Heart right ventricle (tissue), 16 donors: ENCODE measurements at regions not wholly inside any gene's neighbourhood (a gene's known extent, or its start where the extent isn't known, plus 50 kb on each side); places are given as distances from the start of the nearest gene placed in this dataset.

ENCODE experiments used
- ATAC-seq, 8 donors: fragments of 200-7000 bp; cut with Tn5 transposase; one replicate each; pipeline ENCODE4 v1.9.1; 2020; ENCODE audit warnings: mild to moderate bottlenecking in 8 of 8, moderate library complexity in 8 of 8, moderate number of reproducible peaks in 1 of 8
- DNase-seq, 2 donors: peaks; one replicate each; pipeline ENCODE4 v3.0.0-alpha.2; 2020
- H3K27ac ChIP-seq, 10 donors: fragments of 200-600 bp; sonication (generic) in 2 of 10; one replicate each; pipeline versions ENCODE4 v1.5.0 to v1.8.0; 2020 to 2022; ENCODE audit warnings: mild to moderate bottlenecking in 3 of 10
- H3K27me3 ChIP-seq, 7 donors: fragments of 200-600 bp; one replicate each; pipeline ENCODE4 v1.8.0; 2021 to 2022; ENCODE audit warnings: mild to moderate bottlenecking in 2 of 7
- H3K36me3 ChIP-seq, 9 donors: fragments of 200-600 bp; sonication (generic) in 1 of 9; one replicate each; pipeline versions ENCODE4 v1.5.0 to v1.8.0; 2020 to 2022; ENCODE audit warnings: mild to moderate bottlenecking in 2 of 9
- H3K4me1 ChIP-seq, 9 donors: fragments of 200-600 bp; sonication (generic) in 1 of 9; one replicate each; pipeline versions ENCODE4 v1.5.0 to v1.8.0; 2020 to 2022; ENCODE audit warnings: mild to moderate bottlenecking in 4 of 9
- H3K4me3 ChIP-seq, 10 donors: fragments of 200-600 bp; sonication (generic) in 2 of 10; one replicate each; pipeline versions ENCODE4 v1.5.0 to v1.8.0; 2020 to 2022; ENCODE audit warnings: mild to moderate bottlenecking in 7 of 10, moderate library complexity in 2 of 10
- H3K9me3 ChIP-seq, 11 donors: fragments of 200-600 bp in 10 of 11; sonication (generic) in 2 of 11; one replicate each; pipeline versions ENCODE4 v1.5.0 to v1.8.0; 2013 to 2022; ENCODE audit warnings: mild to moderate bottlenecking in 2 of 11, control low read depth in 1 of 11, moderate library complexity in 1 of 11
- WGBS, 2 donors: extraction: QIAGEN DNeasy Blood & Tissue Kit; methylation state at CpG; one replicate each; pipeline ENCODE4 v1.1.7; 2013; ENCODE audit warnings: inconsistent platforms in 1 of 2; 5-methylcytosine and 5-hydroxymethylcytosine counted together
- intact Hi-C, 10 donors: fragments of 100-400 bp; cut with DNase I; formaldehyde crosslinking; loops; one replicate each; pipeline versions ENCODE4 v1.11.1 to v1.14.2; 2022
- TF ChIP-seq, protein P1 (sequence below), 9 donors: fragments of 200-600 bp; sonication (generic) in 2 of 9; IDR thresholded peaks; one replicate each; pipeline versions ENCODE4 v1.5.0 to v1.8.0; 2021 to 2022; ENCODE audit warnings: antibody characterized with exemption in 9 of 9, mild to moderate bottlenecking in 5 of 9, moderate library complexity in 1 of 9
- donor health status: Arrhythmogenic right ventricular cardiomyopathy.
- donor health status: ischemic (EF 13 %, LVEDD 7.1; RV severe dilation, severe dysfunction).
- donor health status: healthy with polysubstance abuse.
- donor health status: DM: no; HTN: yes; CAD: no.
- donor health status: DM: no; HTN: no; CAD: no.
- donor health status: ischemic (EF 25% LVEDD 6.9; RV normal size, moderate dysfunction).
- donor health status: ischemic (EF 25% LVEDD 5.7; RV mildly dilated, moderate dysfunction).
- donor health status: healthy.
- donor health status: DM: yes; HTN: yes; CAD: no.
- donor health status: Ischemic cardiomyopathy.
- donor health status: ischemic (EF 35%, LVEDD 5.7; RV mildly dilated, moderate dysfunction).
- donor health status: nonischemic (EF 11% LVEDD 7.7; RV severe dilation, severe dysfunction).
- donor health status: DM: yes; HTN: yes; CAD: no.
- donor health status: PGD.
- donor health status: ischemic (EF 29% LVEDD 5.4; RV normal size, mild dysfunction).
- donor health status: nonischemic (EF 23%, LVEDD 6.1; RV moderate dilation, normal function).

DNA sequence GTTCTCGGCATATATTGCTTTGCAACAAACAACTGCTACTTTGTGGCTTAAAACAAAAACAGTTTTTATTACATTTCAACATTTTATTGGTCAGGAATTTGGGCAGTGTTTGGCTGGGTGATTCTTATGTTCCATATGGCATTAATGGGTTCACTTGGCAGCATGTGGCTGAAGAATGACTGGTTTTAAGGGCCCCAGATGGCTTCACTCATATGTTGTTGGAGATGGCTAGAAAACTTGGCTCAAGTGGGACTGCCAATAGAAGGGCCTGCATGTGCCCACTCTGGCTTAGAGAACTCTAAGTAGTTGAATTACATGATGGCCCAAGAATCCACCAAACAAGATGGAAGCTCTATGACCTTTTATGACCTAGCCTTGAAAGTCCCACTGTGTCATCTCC is 86.1 kb downstream of the FASTKD2 start:
- TF ChIP-seq, protein P1, sequence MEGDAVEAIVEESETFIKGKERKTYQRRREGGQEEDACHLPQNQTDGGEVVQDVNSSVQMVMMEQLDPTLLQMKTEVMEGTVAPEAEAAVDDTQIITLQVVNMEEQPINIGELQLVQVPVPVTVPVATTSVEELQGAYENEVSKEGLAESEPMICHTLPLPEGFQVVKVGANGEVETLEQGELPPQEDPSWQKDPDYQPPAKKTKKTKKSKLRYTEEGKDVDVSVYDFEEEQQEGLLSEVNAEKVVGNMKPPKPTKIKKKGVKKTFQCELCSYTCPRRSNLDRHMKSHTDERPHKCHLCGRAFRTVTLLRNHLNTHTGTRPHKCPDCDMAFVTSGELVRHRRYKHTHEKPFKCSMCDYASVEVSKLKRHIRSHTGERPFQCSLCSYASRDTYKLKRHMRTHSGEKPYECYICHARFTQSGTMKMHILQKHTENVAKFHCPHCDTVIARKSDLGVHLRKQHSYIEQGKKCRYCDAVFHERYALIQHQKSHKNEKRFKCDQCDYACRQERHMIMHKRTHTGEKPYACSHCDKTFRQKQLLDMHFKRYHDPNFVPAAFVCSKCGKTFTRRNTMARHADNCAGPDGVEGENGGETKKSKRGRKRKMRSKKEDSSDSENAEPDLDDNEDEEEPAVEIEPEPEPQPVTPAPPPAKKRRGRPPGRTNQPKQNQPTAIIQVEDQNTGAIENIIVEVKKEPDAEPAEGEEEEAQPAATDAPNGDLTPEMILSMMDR (IDR thresholded peaks at IDR 0.05), result no peak
- Histone ChIP-seq H3K36me3 (no peaks in the 10 kb centered on the region), H3K9me3 (no peaks in the 10 kb centered on the region), H3K27me3 (no peaks in the 10 kb centered on the region), H3K27ac (no peak overlapping the region), H3K4me3 (no peak overlapping the region), H3K4me1 (peaks cover 0 to 13% (median 8%) of the 10 kb centered on the region in 9 donors)
- ATAC-seq (no peak), DNase-seq (no peak)
- 93 to 99% methylated on average over 1 of the region's 1 CpG for WGBS, 2 donors
- intact Hi-C loops, result no loop called here

DNA sequence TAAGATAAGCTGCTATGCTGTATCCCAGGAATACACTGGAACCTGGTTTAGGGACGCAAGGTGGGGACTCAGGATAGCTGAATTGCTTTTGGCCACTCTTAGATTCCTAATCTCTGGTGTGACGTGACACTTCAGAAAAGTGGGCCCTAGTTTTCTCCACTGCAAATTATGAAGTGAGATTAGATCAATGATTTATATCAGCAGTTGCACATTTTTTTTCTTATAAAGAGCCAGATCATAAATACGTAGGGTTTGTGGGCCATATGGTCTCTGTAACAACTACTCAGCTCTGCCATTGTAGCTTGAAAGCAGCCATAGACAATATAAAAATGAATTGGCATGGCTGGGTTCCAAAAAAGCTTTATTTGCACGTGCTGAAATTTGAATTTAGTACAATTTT is 85.4 kb upstream of the CPO start:
- H3K4me1 ChIP-seq, result peaks cover 0 to 17% (median 6%) of the 10 kb centered on the region in 9 donors
- intact Hi-C loops, result no loop called here
- 72 to 79% methylated on average over 4 of the region's 4 CpGs for WGBS, 2 donors
- H3K27ac ChIP-seq, result no peak overlapping the region
- DNase-seq (no peak), ATAC-seq (no peak)
- no peak overlapping the region for H3K4me3 ChIP-seq
- H3K27me3 ChIP-seq, result no peaks in the 10 kb centered on the region
- TF ChIP-seq, protein P1 (IDR thresholded peaks at IDR 0.05), result no peak
- no peaks in the 10 kb centered on the region for H3K9me3 ChIP-seq
- no peaks in the 10 kb centered on the region for H3K36me3 ChIP-seq

DNA sequence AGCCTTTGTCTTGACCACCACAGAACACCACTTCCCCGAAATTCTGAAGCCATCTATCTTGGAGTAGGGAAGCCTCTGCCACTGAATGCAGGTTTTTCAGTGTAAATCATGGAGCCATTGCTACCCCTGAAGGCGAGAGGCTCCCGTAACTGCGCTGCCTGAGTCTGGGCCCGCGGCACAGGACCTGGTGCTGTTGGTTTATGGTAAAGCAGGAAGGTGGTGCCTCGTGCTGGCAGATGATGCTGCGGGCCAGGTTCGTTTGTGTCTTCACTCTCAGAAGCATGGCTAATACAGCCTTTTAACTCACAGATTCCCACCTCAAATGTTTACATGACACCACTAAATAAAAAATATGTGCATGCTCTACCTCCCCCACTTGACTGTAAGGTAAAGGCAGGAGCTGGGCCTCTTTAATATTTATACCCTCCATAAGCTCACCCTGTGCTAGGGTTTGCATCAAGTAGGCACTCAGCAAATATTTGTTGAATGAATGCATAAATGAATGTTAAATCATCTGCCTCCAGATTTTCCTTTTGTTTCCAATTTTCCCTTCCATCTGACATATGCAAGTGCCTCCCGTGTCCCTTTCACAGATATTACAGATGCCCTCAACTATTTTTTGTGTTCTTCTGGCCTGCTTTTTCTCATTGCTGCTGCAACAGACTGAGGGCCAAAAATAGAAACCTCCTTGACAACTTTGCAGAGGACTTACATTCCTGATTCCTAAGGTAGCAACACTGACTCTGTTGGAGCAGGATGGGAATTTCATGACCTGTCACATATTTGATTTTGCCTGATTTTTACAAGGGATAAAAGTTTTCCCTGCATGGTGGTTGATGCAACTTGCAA is 83.5 kb upstream of the CPO start:
- ATAC-seq (peak in 6 of 8 donors; percentile 40 to 74 (median 67)), DNase-seq (no peak)
- H3K27me3 ChIP-seq, result no peaks in the 10 kb centered on the region
- no peaks in the 10 kb centered on the region for H3K9me3 ChIP-seq
- peak overlapping the region in 6 of 10 donors; percentile 9 to 55 (median 32) for H3K27ac ChIP-seq
- H3K36me3 ChIP-seq, result no peaks in the 10 kb centered on the region
- intact Hi-C loops, result no loop called here
- WGBS, 2 donors, result 78 to 82% methylated on average over 10 of the region's 10 CpGs
- TF ChIP-seq, protein P1 (IDR thresholded peaks at IDR 0.05), result no peak
- H3K4me3 ChIP-seq, result no peak overlapping the region
- peaks cover 0 to 17% (median 6%) of the 10 kb centered on the region in 9 donors for H3K4me1 ChIP-seq

DNA sequence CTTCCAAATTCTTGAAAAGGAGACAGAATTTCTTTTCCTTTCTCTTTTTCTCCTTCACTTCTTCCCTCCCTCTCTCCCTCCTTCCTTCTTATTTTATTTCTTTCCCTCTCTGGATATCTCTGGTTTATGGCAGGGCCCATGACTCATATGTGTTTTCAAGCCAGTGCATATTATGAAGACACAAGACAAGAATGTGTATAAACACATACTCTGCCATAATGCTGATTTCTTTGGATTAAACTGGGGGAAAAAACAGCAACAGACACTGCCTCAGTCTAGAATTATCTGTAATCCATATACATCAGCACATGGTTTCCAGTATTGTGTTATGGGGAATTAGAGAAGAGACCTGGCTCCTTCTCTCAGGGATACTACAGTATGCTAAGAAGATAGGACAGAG is 82.8 kb upstream of the CPO start:
- TF ChIP-seq, protein P1 (IDR thresholded peaks at IDR 0.05), result no peak
- Histone ChIP-seq H3K9me3 (no peaks in the 10 kb centered on the region), H3K4me3 (no peak overlapping the region), H3K36me3 (no peaks in the 10 kb centered on the region), H3K27ac (peak overlapping the region in 3 of 10 donors; percentile 9 to 55 (median 32)), H3K4me1 (peaks cover 0 to 17% (median 6%) of the 10 kb centered on the region in 9 donors), H3K27me3 (no peaks in the 10 kb centered on the region)
- intact Hi-C loops, result no loop called here
- DNase-seq, result no peak
- peak in 1 of 8 donors; percentile 34 for ATAC-seq
